GM12873 (cell line): ENCODE measurements at regions not wholly inside any gene's neighbourhood (a gene's known extent, or its start where the extent isn't known, plus 50 kb on each side); places are given as distances from the start of the nearest gene placed in this dataset.

Experiments used
- CTCF ChIP-seq: IDR thresholded peaks from 2 replicates; pipeline ENCODE4 v1.5.1; 2012; ENCODE audit warnings: low read depth, mild to moderate bottlenecking, moderate library complexity, low read length, control low read depth; ENCODE audit not compliant: insufficient read depth; ENCODE audit errors: missing control alignments

GRCh38 chr12:105801351-105801750 lies 337.4 kb downstream of the NUAK1 start:
- no peak for TF ChIP-seq CTCF

- no peak for TF ChIP-seq CTCF
Observed at GRCh38 chr12:105803292-105803691, 335.5 kb downstream of the NUAK1 start.

GRCh38 chr12:105804591-105805265 lies 334.0 kb downstream of the NUAK1 start:
- no peak for TF ChIP-seq CTCF

- TF ChIP-seq CTCF, result no peak
Observed at GRCh38 chr12:105805730-105806399, 332.9 kb downstream of the NUAK1 start.

GRCh38 chr12:105806400-105806770 lies 332.4 kb downstream of the NUAK1 start:
- TF ChIP-seq CTCF, result no peak

GRCh38 chr12:105812366-105812765 lies 326.4 kb downstream of the NUAK1 start:
- no peak for TF ChIP-seq CTCF

- no peak for TF ChIP-seq CTCF
Observed at GRCh38 chr12:105813201-105813600, 325.6 kb downstream of the NUAK1 start.
